HepG2 (cell line): ENCODE measurements at regions not wholly inside any gene's neighbourhood (a gene's known extent, or its start where the extent isn't known, plus 50 kb on each side); places are given as distances from the start of the nearest gene placed in this dataset.

Experiments
- CTCF ChIP-seq: sonication (generic); formaldehyde crosslinking; IDR thresholded peaks from 2 replicates; pipeline ENCODE4 v1.5.0; 2020; ENCODE audit warnings: mild to moderate bottlenecking, missing genetic modification reagents, moderate library complexity
- POLR2A ChIP-seq, 2 experiments: IDR thresholded peaks; 2 replicates each; pipeline ENCODE4 v1.6.1; 2011; ENCODE audit warnings: low read depth in 2 of 2, low read length in 2 of 2, mild to moderate bottlenecking in 1 of 2, moderate library complexity in 1 of 2; ENCODE audit not compliant: insufficient read depth in 1 of 2
- ZNF335 ChIP-seq: sonication (generic); formaldehyde crosslinking; IDR thresholded peaks from 2 replicates; pipeline ENCODE4 v1.4.0; 2020; ENCODE audit warnings: missing genetic modification reagents

- TF ChIP-seq ZNF335 (CRISPR knock-in tag) (no peak), CTCF (CRISPR knock-in tag) (no peak), POLR2A (IDR thresholded peaks at IDR 0.05; ENCODE audit: insufficient read depth in 1 of 2, low read depth in 2 of 2, low read length in 2 of 2) (no peak)
These were observed 177.3 kb upstream of the ETV3 start for GRCh38 chr1:157315544-157315943.
